ENCODE measurements at regions not wholly inside any gene's neighbourhood (a gene's known extent, or its start where the extent isn't known, plus 50 kb on each side); places are given as distances from the start of the nearest gene placed in this dataset.

GRCh38 chr12:85713373-85713772 lies 122.8 kb downstream of the RASSF9 start:
- CTCF ChIA-PET = no interaction called here
- H2AFZ ChIP-seq = no peak overlapping the region

GRCh38 chr12:85714425-85714824 lies 121.8 kb downstream of the RASSF9 start:
- TF ChIP-seq EZH2 (IDR thresholded peaks at IDR 0.05; ENCODE audit: low read depth) = no peak
- no peak for TF ChIP-seq CTCF (conservative IDR thresholded peaks at IDR 0.05)
- ChIA-PET POLR2A (ENCODE audit: unreplicated experiment) (no interaction called here), CTCF (no interaction called here)
- H3K4me2 ChIP-seq = no peak overlapping the region
- no peak overlapping the region for H3K27ac ChIP-seq
- H4K20me1 ChIP-seq (ENCODE audit: insufficient read depth) = no peaks in the 10 kb centered on the region
- no peaks in the 10 kb centered on the region for H3K4me1 ChIP-seq (replicated peaks; ENCODE audit: insufficient read depth)
- no peaks in the 10 kb centered on the region for H3K27me3 ChIP-seq (ENCODE audit: insufficient read depth, low read depth)
- H2AFZ ChIP-seq = no peak overlapping the region
- H3K79me2 ChIP-seq (ENCODE audit: low read depth) = no peaks in the 10 kb centered on the region
- intact Hi-C loops (cut with micrococcal nuclease; ENCODE audit: unreplicated experiment) = no loop called here
- H3K9me2 ChIP-seq (ENCODE audit: insufficient read depth) = no peaks in the 10 kb centered on the region; the same call in 1 of the 2 replicates
- no peak overlapping the region for H3K4me3 ChIP-seq
- H3F3A ChIP-seq (ENCODE audit: insufficient read depth, low read depth) = no peaks in the 10 kb centered on the region
- H3K9me3 ChIP-seq (ENCODE audit: insufficient read depth, low read depth) = no peaks in the 10 kb centered on the region
- H3K36me3 ChIP-seq (ENCODE audit: low read depth) = no peaks in the 10 kb centered on the region
- no TSS peak for BruUV-seq (replicated peaks)
- no peak for DNase-seq

More at GRCh38 chr12:85713373-85713772, 122.8 kb downstream of the RASSF9 start:
- H3K79me2 ChIP-seq (ENCODE audit: low read depth) = no peaks in the 10 kb centered on the region
- POLR2A ChIA-PET (ENCODE audit: unreplicated experiment) = no interaction called here
- TF ChIP-seq EZH2 (IDR thresholded peaks at IDR 0.05; ENCODE audit: low read depth) = no peak
- no peak for TF ChIP-seq CTCF (conservative IDR thresholded peaks at IDR 0.05)
- no TSS peak for BruUV-seq (replicated peaks)
- H3K9me2 ChIP-seq (ENCODE audit: insufficient read depth) = no peaks in the 10 kb centered on the region; the same call in 1 of the 2 replicates
- H3K27ac ChIP-seq = no peak overlapping the region
- no peaks in the 10 kb centered on the region for H3K36me3 ChIP-seq (ENCODE audit: low read depth)
- no peak for DNase-seq
- H3K9me3 ChIP-seq (ENCODE audit: insufficient read depth, low read depth) = no peaks in the 10 kb centered on the region
- intact Hi-C loops (cut with micrococcal nuclease; ENCODE audit: unreplicated experiment) = no loop called here
- H3K4me1 ChIP-seq (replicated peaks; ENCODE audit: insufficient read depth) = no peaks in the 10 kb centered on the region
- no peaks in the 10 kb centered on the region for H3K27me3 ChIP-seq (ENCODE audit: insufficient read depth, low read depth)
- no peaks in the 10 kb centered on the region for H3F3A ChIP-seq (ENCODE audit: insufficient read depth, low read depth)
- H3K4me2 ChIP-seq = no peak overlapping the region
- H3K4me3 ChIP-seq = no peak overlapping the region
- no peaks in the 10 kb centered on the region for H4K20me1 ChIP-seq (ENCODE audit: insufficient read depth)

GRCh38 chr12:85720308-85721033 lies 115.7 kb downstream of the RASSF9 start:
- ChIA-PET CTCF (no interaction called here), POLR2A (ENCODE audit: unreplicated experiment) (no interaction called here)
- Histone ChIP-seq H3K27ac (no peak overlapping the region), H3K79me2 (ENCODE audit: low read depth) (no peaks in the 10 kb centered on the region), H3K4me2 (no peak overlapping the region), H3K36me3 (ENCODE audit: low read depth) (no peaks in the 10 kb centered on the region), H3K4me1 (replicated peaks; ENCODE audit: insufficient read depth) (no peaks in the 10 kb centered on the region), H3K9me3 (ENCODE audit: insufficient read depth, low read depth) (no peaks in the 10 kb centered on the region; the same call in 1 of the 2 replicates), H3K4me3 (no peak overlapping the region), H3K9me2 (ENCODE audit: insufficient read depth) (no peaks in the 10 kb centered on the region; the same call in 1 of the 2 replicates), H3K27me3 (ENCODE audit: insufficient read depth, low read depth) (no peaks in the 10 kb centered on the region), H4K20me1 (ENCODE audit: insufficient read depth) (no peaks in the 10 kb centered on the region), H3F3A (ENCODE audit: insufficient read depth, low read depth) (no peaks in the 10 kb centered on the region), H2AFZ (no peak overlapping the region)
- TF ChIP-seq EZH2 (IDR thresholded peaks at IDR 0.05; ENCODE audit: low read depth) (no peak), CTCF (conservative IDR thresholded peaks at IDR 0.05) (no peak)
- no TSS peak for BruUV-seq (replicated peaks)
- intact Hi-C loops (cut with micrococcal nuclease; ENCODE audit: unreplicated experiment) = no loop called here
- no peak for DNase-seq

Measured in PC-9 (cell line).